DMS53 treated with DMSO at 0.1 percent for 48 hours (cell line): ENCODE measurements at regions not wholly inside any gene's neighbourhood (a gene's known extent, or its start where the extent isn't known, plus 50 kb on each side); places are given as distances from the start of the nearest gene placed in this dataset.
A peak's percentile ranks its signal among the peaks of the same experiment; 100 is the strongest.
"Not testable (repeated sequence)": the region's sequence is repeated elsewhere in the genome, so short reads cannot be mapped to it uniquely, and the experiment has no call there.

ENCODE experiments used
- DNase-seq: peaks from one replicate; lab custom pipeline; 2025; ENCODE audit not compliant: unreplicated experiment; lab: John Stamatoyannopoulos, UW

GRCh38 chr11:71383461-71383860 is 64.7 kb downstream of the DHCR7 start:
- DNase-seq = no peak

DNA sequence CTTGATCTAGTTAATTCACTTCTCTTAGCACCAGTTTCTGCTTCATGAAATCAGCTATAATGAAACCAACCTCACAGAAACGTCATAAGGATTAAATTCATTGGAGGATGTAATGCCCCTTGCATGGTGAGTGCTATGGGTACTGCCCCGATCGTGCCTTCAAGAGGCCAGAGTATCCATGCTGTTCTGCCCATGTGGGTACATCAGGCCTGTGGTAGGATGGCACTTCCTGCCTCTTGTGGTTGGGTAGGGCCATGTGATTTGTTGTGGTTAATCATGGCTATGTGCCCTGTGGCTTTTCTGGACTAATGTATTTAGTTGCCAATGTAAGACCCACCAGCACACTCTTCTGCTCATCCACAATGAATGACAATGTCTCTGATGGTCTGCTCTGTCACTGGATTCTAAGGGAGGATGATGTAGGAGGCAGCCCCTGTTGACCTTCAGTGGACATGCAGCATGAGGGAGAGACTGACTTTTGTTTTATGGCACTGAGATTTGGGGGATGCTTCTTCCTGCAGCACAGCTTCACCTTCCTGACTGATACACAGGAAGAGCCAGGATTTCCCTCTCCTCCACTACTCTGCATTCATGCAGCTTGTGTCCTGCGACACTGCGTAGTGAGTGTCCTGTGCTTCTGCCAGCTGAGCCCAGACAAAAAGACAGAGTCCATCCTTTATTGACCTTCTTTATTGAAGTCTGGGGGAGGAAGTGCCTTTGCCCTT is 66.2 kb downstream of the DHCR7 start:
- no peak for DNase-seq

DNA sequence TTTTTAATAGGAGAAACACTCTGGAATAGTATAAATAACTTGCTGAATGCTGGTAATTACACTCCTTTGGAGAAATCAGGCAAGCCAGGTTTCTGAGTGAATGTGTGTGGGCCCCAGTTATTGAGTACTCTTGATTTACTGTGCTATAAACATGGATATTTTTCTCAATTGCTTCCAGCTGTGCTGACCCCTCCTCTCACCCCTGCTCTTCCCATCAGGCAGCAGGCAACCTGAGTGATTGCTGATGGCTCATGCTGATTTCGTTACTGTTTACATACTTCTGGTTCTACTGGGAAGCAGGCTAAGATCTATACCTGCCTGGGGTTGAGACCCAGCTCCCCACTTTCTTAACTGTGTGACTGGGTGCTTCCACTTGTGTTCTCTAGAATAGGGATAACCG is 68.5 kb downstream of the DHCR7 start:
- DNase-seq = no peak

GRCh38 chr11:71373791-71374454 is 74.3 kb downstream of the DHCR7 start:
- DNase-seq = no peak

DNA sequence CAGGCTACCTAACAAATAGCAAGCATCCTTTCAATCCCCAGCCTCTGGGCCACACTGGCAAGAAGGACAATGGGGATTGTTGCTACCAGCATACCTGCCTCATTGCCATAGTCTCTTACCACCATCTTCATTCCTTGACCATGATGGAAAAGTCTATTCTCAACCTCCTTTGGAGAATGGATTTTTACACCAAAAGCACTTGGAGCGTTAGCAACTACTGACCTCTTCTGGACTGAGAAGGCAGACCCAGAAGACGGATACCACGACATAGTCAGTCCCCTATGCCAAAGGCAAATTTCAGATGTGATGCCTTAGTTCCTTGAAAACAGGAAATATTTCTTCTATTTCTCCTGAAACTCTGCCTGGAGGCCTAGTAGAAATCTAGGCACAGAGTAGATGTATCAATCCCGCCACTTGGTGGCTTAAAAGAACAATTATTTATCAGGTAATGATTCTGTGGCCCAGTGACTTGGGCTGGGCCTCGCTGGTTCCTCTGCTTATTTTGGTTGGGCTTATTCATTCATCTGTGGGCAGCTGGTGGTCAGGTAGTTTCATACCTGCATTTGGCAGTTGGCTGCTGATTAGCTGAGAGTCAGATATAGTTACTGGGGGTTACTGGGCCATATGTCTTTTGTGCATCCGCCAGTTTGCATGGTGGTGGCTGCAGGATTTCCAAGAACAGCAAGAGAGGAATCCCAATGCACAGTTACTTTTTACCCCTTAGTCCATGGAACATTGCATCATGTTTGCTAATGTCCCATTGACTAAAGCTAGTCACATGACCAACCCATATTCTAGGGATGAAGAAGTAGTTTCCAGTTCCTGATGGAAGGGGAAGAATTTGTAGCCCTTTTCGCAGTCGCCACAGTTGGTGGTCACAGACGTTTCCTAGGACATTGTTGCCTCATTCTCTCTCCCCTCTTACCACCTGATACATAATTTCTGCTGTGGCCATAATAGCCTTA is 75.2 kb downstream of the DHCR7 start:
- peak; percentile 18 for DNase-seq

GRCh38 chr11:71371674-71372069 is 76.5 kb downstream of the DHCR7 start:
- DNase-seq = no peak

GRCh38 chr11:71370895-71371673 is 77.1 kb downstream of the DHCR7 start:
- DNase-seq = no peak

- no peak for DNase-seq
Observed at GRCh38 chr11:71370020-71370747, 78.0 kb downstream of the DHCR7 start.

- DNase-seq = no peak
Observed at GRCh38 chr11:71369411-71369810, 78.8 kb downstream of the DHCR7 start.

- DNase-seq = no peak
Observed at GRCh38 chr11:71368966-71369365, 79.2 kb downstream of the DHCR7 start.

DNA sequence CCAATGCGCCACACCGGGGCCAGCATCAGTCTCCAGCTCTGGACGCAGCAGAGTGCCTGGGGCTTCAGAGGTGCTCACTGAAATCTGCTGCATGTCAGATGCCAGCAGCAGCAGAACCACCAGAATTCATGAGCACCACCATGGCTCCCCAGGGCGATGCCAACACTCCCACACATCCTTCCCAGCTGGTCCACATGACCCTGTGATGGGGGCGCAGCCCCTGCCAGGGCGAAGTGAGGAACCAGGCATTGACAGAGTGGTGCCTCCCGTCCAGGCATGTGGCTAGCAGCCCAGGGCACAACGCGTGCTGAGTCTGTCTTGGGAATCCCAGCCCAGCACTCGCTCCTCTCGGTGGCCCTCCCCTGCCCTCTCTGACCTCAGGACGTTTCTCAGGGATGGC is 80.4 kb downstream of the DHCR7 start:
- DNase-seq = no peak

DNA sequence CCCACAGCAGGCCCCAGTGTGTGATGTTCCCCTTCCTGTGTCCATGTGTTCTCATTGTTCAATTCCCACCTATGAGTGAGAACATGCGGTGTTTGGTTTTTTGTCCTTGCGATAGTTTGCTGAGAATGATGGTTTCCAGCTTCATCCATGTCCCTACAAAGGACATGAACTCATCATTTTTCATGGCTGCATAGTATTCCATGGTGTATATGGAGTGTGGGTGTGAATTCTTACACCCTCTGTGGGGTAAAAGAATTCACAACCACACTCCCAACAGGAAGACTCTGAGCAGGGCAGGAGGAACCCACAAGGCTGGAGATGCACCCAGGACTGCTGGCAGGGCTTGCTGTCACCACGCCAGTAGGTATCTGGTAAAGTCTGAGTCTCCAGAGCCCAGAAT is 80.9 kb downstream of the DHCR7 start:
- DNase-seq = not testable (repeated sequence)

GRCh38 chr11:71366076-71366475 is 82.1 kb downstream of the DHCR7 start:
- no peak for DNase-seq

DNA sequence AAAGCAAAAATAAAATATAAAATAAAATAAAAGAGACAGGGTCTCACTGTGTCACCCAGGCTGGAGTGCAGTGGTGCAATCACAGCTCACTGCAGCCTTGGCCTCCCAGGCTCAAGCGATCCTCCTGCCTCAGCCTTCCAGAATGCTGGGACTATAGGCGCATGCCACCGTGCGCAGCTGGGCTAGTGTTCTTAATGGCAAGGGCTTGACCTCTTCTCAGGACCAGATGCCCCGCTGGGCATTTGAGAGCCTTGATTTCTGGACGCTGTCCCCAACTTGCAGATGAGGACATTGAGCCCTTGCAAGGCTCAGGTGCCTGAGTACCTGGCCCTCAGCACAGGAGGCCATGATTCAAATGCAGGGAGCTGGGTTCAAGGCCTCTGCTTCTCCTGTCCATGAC is 82.6 kb downstream of the DHCR7 start:
- DNase-seq = no peak

DNA sequence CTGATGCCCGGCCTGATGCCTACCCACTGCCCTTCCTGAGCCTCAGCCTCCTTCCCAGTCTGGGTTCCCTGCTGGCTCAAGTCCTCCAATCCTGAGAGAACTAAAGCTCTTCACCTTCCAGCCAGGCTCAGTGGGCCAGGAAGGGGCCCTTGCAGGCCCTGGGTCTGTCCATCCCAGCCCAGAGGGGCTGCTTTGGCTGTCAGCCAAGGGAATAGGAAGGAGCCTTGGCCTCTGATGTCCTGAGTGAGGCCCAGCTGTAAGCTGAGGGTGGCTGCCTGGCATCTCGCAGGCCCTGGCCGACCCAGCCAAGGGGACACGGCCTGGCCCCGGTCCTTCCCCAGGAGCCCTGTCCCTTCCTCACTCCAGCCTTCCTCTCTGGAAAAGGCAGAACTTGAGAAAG is 83.4 kb downstream of the DHCR7 start:
- no peak for DNase-seq

- DNase-seq = peak; percentile 90
Observed at GRCh38 chr11:71364176-71364671, 84.0 kb downstream of the DHCR7 start.

GRCh38 chr11:71363721-71364120 is 84.5 kb downstream of the DHCR7 start:
- no peak for DNase-seq

DNA sequence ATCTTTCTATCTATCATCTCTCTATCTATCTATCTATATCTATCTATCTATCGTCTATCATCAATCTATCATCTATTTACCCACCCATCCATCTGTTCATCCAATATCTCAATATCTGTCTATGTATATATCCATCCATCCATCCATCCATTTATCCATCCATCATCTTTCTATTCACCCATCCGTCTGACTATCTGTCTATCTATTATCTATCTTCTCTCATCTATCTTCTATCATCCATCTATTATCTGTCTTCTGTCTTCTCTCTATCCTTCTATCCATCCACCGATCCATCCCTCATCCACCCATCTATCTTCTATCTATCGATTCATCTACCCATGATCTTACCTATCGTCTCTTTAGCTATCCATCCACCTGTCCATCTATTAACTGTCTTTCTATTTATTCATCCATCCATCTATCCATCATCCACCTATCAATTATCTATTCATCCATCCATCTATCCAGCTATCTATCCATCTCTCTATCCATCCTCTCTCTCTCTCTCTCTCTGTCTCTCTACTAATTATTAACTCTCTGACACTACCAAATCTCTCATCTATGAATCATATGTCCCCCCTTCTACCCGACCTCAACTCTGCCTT is 89.1 kb downstream of the DHCR7 start:
- no peak for DNase-seq

GRCh38 chr11:71358122-71358728 is 90.0 kb downstream of the DHCR7 start:
- no peak for DNase-seq
